Neural cell (in vitro differentiated cells): ENCODE measurements at regions not wholly inside any gene's neighbourhood (a gene's known extent, or its start where the extent isn't known, plus 50 kb on each side); places are given as distances from the start of the nearest gene placed in this dataset.

ENCODE experiments used
- EP300 ChIP-seq: fragments of 450-650 bp; conservative IDR thresholded peaks from 2 replicates; pipeline ENCODE4 v1.6.1; 2014; ENCODE audit warnings: antibody characterized with exemption, mild to moderate bottlenecking, moderate library complexity; ENCODE audit not compliant: poor library complexity, severe bottlenecking
- MXI1 ChIP-seq: fragments of 450-650 bp; conservative IDR thresholded peaks from 2 replicates; pipeline ENCODE4 v1.6.1; 2014; ENCODE audit warnings: antibody characterized with exemption, mild to moderate bottlenecking; ENCODE audit not compliant: poor library complexity, severe bottlenecking
- POLR2AphosphoS5 ChIP-seq: IDR thresholded peaks from 2 replicates; pipeline ENCODE4 v1.6.1; 2012
- RAD21 ChIP-seq: fragments of 450-650 bp; conservative IDR thresholded peaks from 2 replicates; pipeline ENCODE4 v1.6.1; 2014; ENCODE audit warnings: antibody characterized with exemption, mild to moderate bottlenecking, moderate library complexity
- SMC3 ChIP-seq: fragments of 450-650 bp; conservative IDR thresholded peaks from 2 replicates; pipeline ENCODE4 v1.6.1; 2014; ENCODE audit warnings: antibody characterized with exemption, mild to moderate bottlenecking, moderate library complexity; ENCODE audit not compliant: poor library complexity
- TAF1 ChIP-seq: IDR thresholded peaks from 2 replicates; pipeline ENCODE4 v1.6.1; 2012; ENCODE audit warnings: low read depth
- TF ChIP-seq, protein P1 (sequence below): fragments of 450-650 bp; IDR thresholded peaks from 2 replicates; pipeline ENCODE4 v1.5.1; 2014; ENCODE audit warnings: antibody characterized with exemption, mild to moderate bottlenecking, moderate library complexity; ENCODE audit not compliant: poor library complexity, severe bottlenecking

DNA sequence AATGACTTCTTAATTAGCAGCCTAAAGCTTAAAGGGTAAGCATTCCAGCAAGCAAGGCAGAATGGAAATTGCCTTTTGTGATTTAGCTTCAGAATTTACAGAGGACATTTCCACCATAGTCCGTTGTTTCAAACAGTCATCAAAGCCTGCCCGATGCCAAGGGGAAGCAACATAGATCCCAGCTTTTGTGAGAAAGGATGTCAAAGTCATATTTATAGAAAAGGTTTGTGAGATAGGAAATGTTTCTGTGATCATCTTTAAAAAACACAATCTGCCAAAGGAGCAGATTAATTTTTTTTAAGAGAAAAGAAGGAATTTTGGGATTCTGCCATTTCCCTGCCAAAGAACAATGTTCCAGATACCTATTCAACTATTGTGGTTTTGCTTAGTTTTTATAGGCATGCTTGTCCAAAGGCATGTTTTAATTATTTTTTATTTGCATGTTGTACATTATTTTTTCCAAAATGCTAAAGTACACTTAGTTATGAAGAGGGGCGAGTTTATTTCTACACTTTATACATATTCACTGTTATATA is 346.9 kb downstream of the ZNF608 start:
- TF ChIP-seq, protein P1, sequence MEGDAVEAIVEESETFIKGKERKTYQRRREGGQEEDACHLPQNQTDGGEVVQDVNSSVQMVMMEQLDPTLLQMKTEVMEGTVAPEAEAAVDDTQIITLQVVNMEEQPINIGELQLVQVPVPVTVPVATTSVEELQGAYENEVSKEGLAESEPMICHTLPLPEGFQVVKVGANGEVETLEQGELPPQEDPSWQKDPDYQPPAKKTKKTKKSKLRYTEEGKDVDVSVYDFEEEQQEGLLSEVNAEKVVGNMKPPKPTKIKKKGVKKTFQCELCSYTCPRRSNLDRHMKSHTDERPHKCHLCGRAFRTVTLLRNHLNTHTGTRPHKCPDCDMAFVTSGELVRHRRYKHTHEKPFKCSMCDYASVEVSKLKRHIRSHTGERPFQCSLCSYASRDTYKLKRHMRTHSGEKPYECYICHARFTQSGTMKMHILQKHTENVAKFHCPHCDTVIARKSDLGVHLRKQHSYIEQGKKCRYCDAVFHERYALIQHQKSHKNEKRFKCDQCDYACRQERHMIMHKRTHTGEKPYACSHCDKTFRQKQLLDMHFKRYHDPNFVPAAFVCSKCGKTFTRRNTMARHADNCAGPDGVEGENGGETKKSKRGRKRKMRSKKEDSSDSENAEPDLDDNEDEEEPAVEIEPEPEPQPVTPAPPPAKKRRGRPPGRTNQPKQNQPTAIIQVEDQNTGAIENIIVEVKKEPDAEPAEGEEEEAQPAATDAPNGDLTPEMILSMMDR: no peak
- TF ChIP-seq SMC3 (no peak), TAF1 (no peak), MXI1 (no peak), EP300 (no peak), RAD21 (no peak), POLR2AphosphoS5 (no peak)
